VCaP (cell line): ENCODE measurements at regions not wholly inside any gene's neighbourhood (a gene's known extent, or its start where the extent isn't known, plus 50 kb on each side); places are given as distances from the start of the nearest gene placed in this dataset.

Source experiments
- H3K27ac ChIP-seq: fragments of 450-650 bp; 2 replicates; pipeline ENCODE4 v1.5.1; 2017
- CTCF ChIP-seq: fragments of 450-650 bp; conservative IDR thresholded peaks from 2 replicates; pipeline ENCODE4 v1.5.1; 2017; ENCODE audit warnings: mild to moderate bottlenecking, moderate library complexity

DNA sequence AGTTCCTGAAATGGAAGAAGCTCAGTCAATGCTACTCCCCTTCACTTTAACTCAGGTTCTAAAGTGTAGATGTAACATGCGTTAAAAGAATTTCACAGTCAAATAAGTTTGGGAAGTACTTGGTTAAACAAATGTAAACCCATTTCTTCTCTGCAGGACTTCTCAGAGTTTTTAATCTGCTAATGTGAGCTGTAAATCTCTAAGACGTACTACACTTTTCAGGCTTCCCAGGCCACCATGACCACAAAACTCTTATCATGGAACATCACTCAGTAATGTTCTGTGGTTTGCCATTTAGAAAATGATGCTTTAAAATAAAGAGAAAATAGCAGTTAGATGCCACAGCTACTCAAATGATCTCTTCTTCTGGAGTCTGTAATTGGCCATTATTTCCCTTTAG, 104.3 kb downstream of the HHIPL2 start:
- no peak for TF ChIP-seq CTCF
- H3K27ac ChIP-seq, result no peak overlapping the region

- no peak for TF ChIP-seq CTCF
- H3K27ac ChIP-seq, result no peak overlapping the region
Observed at GRCh38 chr1:222441066-222441465, 106.8 kb downstream of the HHIPL2 start.

GRCh38 chr1:222424826-222425225, 123.1 kb downstream of the HHIPL2 start:
- TF ChIP-seq CTCF, result no peak

GRCh38 chr1:222421380-222421779, 126.5 kb downstream of the HHIPL2 start:
- no peak for TF ChIP-seq CTCF
- no peak overlapping the region for H3K27ac ChIP-seq

More at GRCh38 chr1:222424826-222425225, 123.1 kb downstream of the HHIPL2 start:
- no peak overlapping the region for H3K27ac ChIP-seq

DNA sequence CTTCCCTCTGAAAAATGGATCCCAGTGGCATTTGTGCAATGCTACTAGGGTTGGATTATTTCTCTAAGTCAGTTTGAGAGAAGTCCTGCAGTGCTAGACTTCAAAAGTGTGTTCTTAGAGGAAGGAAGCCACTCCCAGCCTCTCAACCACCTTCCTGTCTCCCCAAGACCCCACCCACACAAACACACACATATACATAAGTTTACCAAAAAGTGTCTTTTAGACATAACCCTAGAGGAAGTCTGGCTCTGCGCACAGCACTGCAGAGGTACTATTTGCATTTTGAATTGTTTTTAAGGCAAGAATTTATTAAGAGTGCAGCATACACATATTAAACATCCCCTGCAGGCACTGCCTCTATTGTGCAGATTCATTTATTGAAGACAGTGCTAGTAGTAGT, 127.3 kb downstream of the HHIPL2 start:
- TF ChIP-seq CTCF, result no peak

GRCh38 chr1:222418654-222419053, 129.2 kb downstream of the HHIPL2 start:
- TF ChIP-seq CTCF, result no peak
- no peak overlapping the region for H3K27ac ChIP-seq

More for the DNA sequence above, 127.3 kb downstream of the HHIPL2 start:
- no peak overlapping the region for H3K27ac ChIP-seq

- H3K27ac ChIP-seq, result no peak overlapping the region
- TF ChIP-seq CTCF, result no peak
Observed at GRCh38 chr1:222417264-222417663, 130.6 kb downstream of the HHIPL2 start.
